Fibroblast of the aortic adventitia (primary cell): ENCODE measurements at regions not wholly inside any gene's neighbourhood (a gene's known extent, or its start where the extent isn't known, plus 50 kb on each side); places are given as distances from the start of the nearest gene placed in this dataset.

Experiments used
- DNase-seq: peaks from one replicate; pipeline ENCODE4 v3.0.0-alpha.2; 2010; ENCODE audit warnings: low read depth
- H3K4me3 ChIP-seq: 2 replicates; pipeline ENCODE4 v1.5.1; 2011; ENCODE audit warnings: low read depth, mild to moderate bottlenecking, control low read depth, low read length, moderate library complexity
- TF ChIP-seq, protein P1 (sequence below): IDR thresholded peaks from 2 replicates; pipeline ENCODE4 v1.5.1; 2011; ENCODE audit warnings: mild to moderate bottlenecking, low read length, control low read depth, inconsistent platforms; ENCODE audit not compliant: insufficient read depth

DNA sequence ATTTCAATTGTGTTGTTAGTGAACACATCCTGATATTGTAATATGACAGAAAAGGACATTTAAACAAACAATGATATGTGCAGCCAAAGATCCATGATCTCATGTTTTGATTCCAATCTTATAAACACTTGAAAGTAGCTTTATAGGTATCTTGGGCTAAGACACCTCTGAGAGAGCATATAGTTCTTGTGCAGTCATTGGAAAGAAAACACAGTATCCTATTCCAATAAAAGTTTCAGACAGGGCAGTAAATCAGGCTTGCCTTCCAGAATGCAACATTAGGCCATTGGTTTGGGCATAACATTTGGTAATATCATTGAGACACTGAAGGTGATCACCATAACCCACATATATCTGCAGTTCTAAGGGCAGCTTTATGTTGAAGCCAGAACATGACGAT is 188.3 kb upstream of the HCCS start:
- no peak for DNase-seq
- H3K4me3 ChIP-seq: no peak overlapping the region
- TF ChIP-seq, protein P1, sequence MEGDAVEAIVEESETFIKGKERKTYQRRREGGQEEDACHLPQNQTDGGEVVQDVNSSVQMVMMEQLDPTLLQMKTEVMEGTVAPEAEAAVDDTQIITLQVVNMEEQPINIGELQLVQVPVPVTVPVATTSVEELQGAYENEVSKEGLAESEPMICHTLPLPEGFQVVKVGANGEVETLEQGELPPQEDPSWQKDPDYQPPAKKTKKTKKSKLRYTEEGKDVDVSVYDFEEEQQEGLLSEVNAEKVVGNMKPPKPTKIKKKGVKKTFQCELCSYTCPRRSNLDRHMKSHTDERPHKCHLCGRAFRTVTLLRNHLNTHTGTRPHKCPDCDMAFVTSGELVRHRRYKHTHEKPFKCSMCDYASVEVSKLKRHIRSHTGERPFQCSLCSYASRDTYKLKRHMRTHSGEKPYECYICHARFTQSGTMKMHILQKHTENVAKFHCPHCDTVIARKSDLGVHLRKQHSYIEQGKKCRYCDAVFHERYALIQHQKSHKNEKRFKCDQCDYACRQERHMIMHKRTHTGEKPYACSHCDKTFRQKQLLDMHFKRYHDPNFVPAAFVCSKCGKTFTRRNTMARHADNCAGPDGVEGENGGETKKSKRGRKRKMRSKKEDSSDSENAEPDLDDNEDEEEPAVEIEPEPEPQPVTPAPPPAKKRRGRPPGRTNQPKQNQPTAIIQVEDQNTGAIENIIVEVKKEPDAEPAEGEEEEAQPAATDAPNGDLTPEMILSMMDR: no peak

DNA sequence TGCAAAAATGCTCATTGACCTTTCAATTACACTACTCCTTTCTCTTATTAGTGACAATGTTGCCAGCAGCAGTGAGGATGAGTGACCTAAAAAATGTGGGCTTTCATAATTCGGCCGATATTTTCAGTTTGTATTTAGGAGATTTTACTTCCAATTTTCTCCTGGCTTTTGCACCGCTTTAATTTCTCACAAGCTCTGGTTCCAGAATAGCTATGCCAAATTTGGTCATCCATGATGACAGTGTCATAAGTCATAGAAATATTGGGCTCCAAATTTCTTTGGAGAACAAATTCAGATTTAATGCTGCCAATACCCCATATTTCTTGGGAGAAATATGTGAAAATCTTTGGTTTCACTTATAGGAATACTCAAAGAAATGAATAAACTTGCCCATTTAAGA is 187.7 kb upstream of the HCCS start:
- TF ChIP-seq, protein P1: no peak

DNA sequence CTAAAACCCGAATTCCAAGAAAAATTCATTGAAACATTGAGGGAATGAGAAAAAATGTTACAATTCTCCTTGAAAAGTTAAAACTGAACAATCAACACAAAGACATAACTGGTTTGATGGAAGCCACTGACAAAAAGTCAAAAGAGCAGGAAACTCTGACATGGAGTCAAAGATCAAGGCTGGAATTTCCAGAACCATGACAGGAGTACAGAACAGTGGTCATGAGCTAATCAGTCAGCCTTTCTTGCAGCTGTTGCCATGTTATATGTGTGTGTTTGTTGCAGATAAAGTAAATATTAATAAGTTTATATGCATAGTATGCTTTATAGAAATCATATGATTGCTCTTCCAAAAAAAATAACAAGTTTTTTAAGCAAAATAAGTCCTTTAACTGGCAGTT is 184.7 kb upstream of the HCCS start:
- TF ChIP-seq, protein P1: no peak
- peak; percentile 20 for DNase-seq

More for the DNA sequence above, 187.7 kb upstream of the HCCS start:
- no peak overlapping the region for H3K4me3 ChIP-seq
- DNase-seq: no peak

DNA sequence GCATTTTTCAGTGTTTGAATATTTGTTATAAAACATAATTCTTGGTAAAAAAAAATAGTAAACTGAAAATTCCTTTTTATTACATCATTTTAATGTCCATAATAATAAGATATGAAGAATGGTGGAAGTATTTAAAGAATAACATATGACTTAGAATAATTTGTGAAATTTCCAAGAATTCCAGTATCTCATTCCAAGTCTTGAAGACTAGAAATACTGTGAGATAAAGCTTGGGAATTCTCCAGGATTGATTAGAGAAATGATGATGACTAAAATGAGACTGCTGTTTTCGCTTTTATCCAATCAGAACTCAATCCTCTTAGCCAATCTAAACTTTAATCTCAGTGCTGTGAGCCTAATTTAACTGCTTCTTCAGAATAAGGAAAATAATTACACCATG is 184.2 kb upstream of the HCCS start:
- DNase-seq: peak; percentile 93
- no peak overlapping the region for H3K4me3 ChIP-seq
- TF ChIP-seq, protein P1: no peak

More for the DNA sequence above, 184.7 kb upstream of the HCCS start:
- H3K4me3 ChIP-seq: no peak overlapping the region

DNA sequence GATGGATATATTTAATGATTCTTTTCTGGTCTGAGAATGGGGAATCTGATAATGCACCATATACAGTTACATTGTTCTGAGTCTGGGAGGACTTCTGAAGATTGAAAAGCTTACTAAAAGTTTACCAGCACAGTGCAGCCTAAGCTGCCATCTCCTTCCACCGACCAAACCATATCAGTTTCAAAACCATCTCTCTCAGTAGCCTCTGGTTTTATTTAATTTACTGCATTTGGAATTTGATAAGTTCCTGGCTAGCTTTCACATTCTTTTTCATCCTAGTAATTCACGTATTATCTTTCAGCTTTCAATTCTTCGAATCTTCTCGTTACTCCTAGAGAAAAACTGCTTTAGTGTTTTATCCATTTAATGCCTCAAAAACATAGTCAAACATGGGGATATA is 181.4 kb upstream of the HCCS start:
- no peak overlapping the region for H3K4me3 ChIP-seq
- DNase-seq: peak; percentile 42
- TF ChIP-seq, protein P1: no peak

DNA sequence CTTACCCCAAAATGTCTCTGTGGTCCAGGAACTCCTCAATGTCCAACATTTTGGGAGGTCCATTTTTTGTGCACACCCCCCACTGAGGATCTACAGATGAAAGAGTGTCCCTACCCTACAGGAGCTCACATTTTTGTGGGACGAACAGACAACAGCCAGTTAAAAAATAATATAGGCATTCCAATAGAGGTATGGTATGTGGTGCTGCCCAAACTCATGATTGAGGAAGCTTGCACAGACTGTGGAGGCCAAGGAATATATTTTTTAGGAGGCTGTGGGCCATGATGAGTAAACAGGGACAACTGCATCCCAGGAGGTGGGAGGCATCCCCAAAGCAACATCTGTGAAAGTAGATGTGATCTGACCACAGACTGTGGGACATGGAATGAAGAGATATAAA is 181.0 kb upstream of the HCCS start:
- no peak overlapping the region for H3K4me3 ChIP-seq
- no peak for DNase-seq
- TF ChIP-seq, protein P1: no peak

DNA sequence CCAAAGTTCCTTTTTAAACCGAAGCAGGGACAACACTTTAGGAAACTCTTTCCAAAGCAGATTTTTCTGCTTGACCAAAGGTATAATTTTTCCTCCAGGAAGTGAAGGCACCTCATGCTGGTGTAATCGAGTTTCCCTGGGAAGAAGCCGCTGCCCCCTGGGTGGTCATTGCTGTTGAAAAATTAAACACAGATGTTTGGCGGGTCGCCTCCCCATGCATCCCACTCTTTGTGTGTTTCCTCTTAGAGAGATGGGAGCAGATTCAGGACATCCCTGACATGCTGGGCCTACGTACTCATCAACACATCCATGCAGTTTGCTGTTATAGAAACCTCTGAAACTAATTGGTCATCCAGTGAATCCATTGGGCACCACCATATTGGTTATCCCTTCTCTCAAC is 179.2 kb upstream of the HCCS start:
- TF ChIP-seq, protein P1: no peak
- no peak for DNase-seq
- H3K4me3 ChIP-seq: no peak overlapping the region
